ENCODE measurements at regions not wholly inside any gene's neighbourhood (a gene's known extent, or its start where the extent isn't known, plus 50 kb on each side); places are given as distances from the start of the nearest gene placed in this dataset.
"Not testable (repeated sequence)": the region's sequence is repeated elsewhere in the genome, so short reads cannot be mapped to it uniquely, and the experiment has no call there.

DNA sequence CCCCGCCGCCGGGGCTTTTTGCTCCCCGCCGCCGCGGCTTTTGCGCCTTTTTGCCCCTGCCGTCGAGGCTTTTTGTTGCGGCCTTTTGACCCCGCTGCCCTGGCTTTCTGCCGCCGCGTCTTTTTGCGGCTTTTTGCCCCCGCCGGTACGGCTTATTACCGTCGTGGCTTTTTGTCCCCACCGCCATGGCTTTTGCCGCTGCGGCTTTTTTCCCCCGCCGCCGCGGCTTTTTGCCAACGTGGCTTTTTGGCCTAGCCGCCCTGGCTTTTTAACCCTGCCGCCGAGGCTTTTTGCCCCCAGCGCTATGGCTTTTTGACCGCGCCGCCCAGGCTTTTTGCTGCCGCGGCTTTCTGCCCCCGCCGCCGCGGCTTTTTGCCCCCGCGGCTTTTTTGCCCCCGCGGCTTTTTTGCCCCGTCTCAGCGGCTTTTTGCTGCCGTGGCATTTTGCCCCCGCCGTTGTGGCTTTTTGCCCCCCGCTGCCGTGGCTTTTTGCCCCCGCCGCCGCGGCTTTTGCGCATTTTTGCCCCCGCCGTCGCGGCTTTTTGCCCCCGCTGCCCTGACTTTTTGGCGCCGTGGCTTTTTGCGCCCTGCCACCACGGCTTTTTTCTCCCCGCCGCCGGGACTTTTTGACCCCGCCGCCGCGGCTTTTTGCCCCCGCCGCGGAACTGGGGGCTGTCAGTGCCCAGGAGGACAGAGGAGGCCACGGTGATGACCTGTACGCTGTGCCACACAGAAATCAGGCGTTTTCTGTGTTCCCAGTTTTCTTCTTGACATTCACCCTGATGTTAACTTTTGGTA, 4828.5 kb upstream of the OR11H1 start:
- TF ChIP-seq, protein P1, sequence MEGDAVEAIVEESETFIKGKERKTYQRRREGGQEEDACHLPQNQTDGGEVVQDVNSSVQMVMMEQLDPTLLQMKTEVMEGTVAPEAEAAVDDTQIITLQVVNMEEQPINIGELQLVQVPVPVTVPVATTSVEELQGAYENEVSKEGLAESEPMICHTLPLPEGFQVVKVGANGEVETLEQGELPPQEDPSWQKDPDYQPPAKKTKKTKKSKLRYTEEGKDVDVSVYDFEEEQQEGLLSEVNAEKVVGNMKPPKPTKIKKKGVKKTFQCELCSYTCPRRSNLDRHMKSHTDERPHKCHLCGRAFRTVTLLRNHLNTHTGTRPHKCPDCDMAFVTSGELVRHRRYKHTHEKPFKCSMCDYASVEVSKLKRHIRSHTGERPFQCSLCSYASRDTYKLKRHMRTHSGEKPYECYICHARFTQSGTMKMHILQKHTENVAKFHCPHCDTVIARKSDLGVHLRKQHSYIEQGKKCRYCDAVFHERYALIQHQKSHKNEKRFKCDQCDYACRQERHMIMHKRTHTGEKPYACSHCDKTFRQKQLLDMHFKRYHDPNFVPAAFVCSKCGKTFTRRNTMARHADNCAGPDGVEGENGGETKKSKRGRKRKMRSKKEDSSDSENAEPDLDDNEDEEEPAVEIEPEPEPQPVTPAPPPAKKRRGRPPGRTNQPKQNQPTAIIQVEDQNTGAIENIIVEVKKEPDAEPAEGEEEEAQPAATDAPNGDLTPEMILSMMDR (conservative IDR thresholded peaks at IDR 0.05) = not testable (repeated sequence)
- not testable (repeated sequence) for TF ChIP-seq EZH2 (IDR thresholded peaks at IDR 0.05; ENCODE audit: low read depth)
